GM19240 (cell line): ENCODE measurements at regions not wholly inside any gene's neighbourhood (a gene's known extent, or its start where the extent isn't known, plus 50 kb on each side); places are given as distances from the start of the nearest gene placed in this dataset.

Experiments
- DNase-seq: peaks from one replicate; pipeline ENCODE4 v3.0.0; 2011; ENCODE audit warnings: low spot score; ENCODE audit not compliant: insufficient read length

GRCh38 chr1:96474985-96475743, 246.4 kb upstream of the PTBP2 start:
- DNase-seq: no peak

GRCh38 chr1:96475903-96476302, 245.7 kb upstream of the PTBP2 start:
- DNase-seq: no peak

- no peak for DNase-seq
Observed at GRCh38 chr1:96478228-96478627, 243.4 kb upstream of the PTBP2 start.

- no peak for DNase-seq
Observed at GRCh38 chr1:96481409-96481808, 240.2 kb upstream of the PTBP2 start.

GRCh38 chr1:96482616-96483015, 239.0 kb upstream of the PTBP2 start:
- no peak for DNase-seq

- no peak for DNase-seq
Observed at GRCh38 chr1:96487394-96487793, 234.2 kb upstream of the PTBP2 start.

GRCh38 chr1:96487971-96488370, 233.6 kb upstream of the PTBP2 start:
- no peak for DNase-seq

GRCh38 chr1:96488777-96489176, 232.8 kb upstream of the PTBP2 start:
- DNase-seq: no peak

GRCh38 chr1:96492236-96492635, 229.3 kb upstream of the PTBP2 start:
- no peak for DNase-seq

GRCh38 chr1:96498744-96499340, 222.7 kb upstream of the PTBP2 start:
- DNase-seq: no peak

- no peak for DNase-seq
Observed at GRCh38 chr1:96508233-96508632, 213.4 kb upstream of the PTBP2 start.

GRCh38 chr1:96509339-96509738, 212.2 kb upstream of the PTBP2 start:
- DNase-seq: no peak

- DNase-seq: no peak
Observed at GRCh38 chr1:96509951-96510350, 211.6 kb upstream of the PTBP2 start.

- no peak for DNase-seq
Observed at GRCh38 chr1:96510391-96510790, 211.2 kb upstream of the PTBP2 start.

GRCh38 chr1:96510911-96511310, 210.7 kb upstream of the PTBP2 start:
- DNase-seq: no peak

GRCh38 chr1:96513136-96513535, 208.4 kb upstream of the PTBP2 start:
- DNase-seq: no peak

- no peak for DNase-seq
Observed at GRCh38 chr1:96515430-96515829, 206.2 kb upstream of the PTBP2 start.

- no peak for DNase-seq
Observed at GRCh38 chr1:96515925-96516324, 205.7 kb upstream of the PTBP2 start.

GRCh38 chr1:96519851-96520578, 201.6 kb upstream of the PTBP2 start:
- DNase-seq: no peak

GRCh38 chr1:96520579-96520947, 201.0 kb upstream of the PTBP2 start:
- no peak for DNase-seq

GRCh38 chr1:96521010-96521409, 200.6 kb upstream of the PTBP2 start:
- DNase-seq: no peak

- no peak for DNase-seq
Observed at GRCh38 chr1:96521994-96522760, 199.4 kb upstream of the PTBP2 start.
